GM21723 (cell line): ENCODE measurements at regions not wholly inside any gene's neighbourhood (a gene's known extent, or its start where the extent isn't known, plus 50 kb on each side); places are given as distances from the start of the nearest gene placed in this dataset.

Experiments used
- ATAC-seq: cut with Tn5 transposase; IDR thresholded peaks from one replicate; pipeline ENCODE4 v1.9.1; 2021; ENCODE audit warnings: mild to moderate bottlenecking, moderate library complexity; ENCODE audit not compliant: unreplicated experiment

- no peak for ATAC-seq
These were observed 157.4 kb downstream of the GATB start for GRCh38 chr4:151603377-151603776.

- ATAC-seq: no peak
These were observed 156.6 kb downstream of the GATB start for GRCh38 chr4:151604238-151604637.

- ATAC-seq: no peak
These were observed 155.6 kb downstream of the GATB start for GRCh38 chr4:151605215-151605614.

GRCh38 chr4:151606061-151606460 lies 154.7 kb downstream of the GATB start:
- ATAC-seq: no peak

- ATAC-seq: no peak
These were observed 150.6 kb downstream of the GATB start for GRCh38 chr4:151610229-151610628.

- ATAC-seq: no peak
These were observed 148.8 kb downstream of the GATB start for GRCh38 chr4:151611960-151612359.

- ATAC-seq: no peak
These were observed 147.5 kb downstream of the GATB start for GRCh38 chr4:151613290-151613689.

GRCh38 chr4:151614561-151614960 lies 146.2 kb downstream of the GATB start:
- ATAC-seq: no peak

- ATAC-seq: no peak
These were observed 141.9 kb downstream of the GATB start for GRCh38 chr4:151618858-151619257.

GRCh38 chr4:151620066-151620465 lies 140.7 kb downstream of the GATB start:
- ATAC-seq: no peak
